H1 (cell line): ENCODE measurements at regions not wholly inside any gene's neighbourhood (a gene's known extent, or its start where the extent isn't known, plus 50 kb on each side); places are given as distances from the start of the nearest gene placed in this dataset.

Experiments
- BCL11A ChIP-seq, 2 experiments: IDR thresholded peaks; one replicate each; pipeline ENCODE4 v1.6.1; 2011; ENCODE audit warnings: low read depth in 2 of 2, low read length in 2 of 2, mild to moderate bottlenecking in 2 of 2
- KDM1A ChIP-seq: fragments of 200-600, 300-600 bp; sonication (generic); IDR thresholded peaks from 2 replicates; pipeline ENCODE4 v1.7.1; 2016; ENCODE audit warnings: mild to moderate bottlenecking, low read length, borderline replicate concordance
- RNF2 ChIP-seq: fragments of 200-900, 300-1000 bp; sonication (generic); IDR thresholded peaks from 2 replicates; pipeline ENCODE4 v1.7.1; 2016; ENCODE audit warnings: borderline replicate concordance, low read depth, mild to moderate bottlenecking, antibody characterized with exemption, low read length; ENCODE audit not compliant: poor library complexity, severe bottlenecking; ENCODE audit errors: missing control alignments
- SUZ12 ChIP-seq: fragments of 200-600 bp; sonication (generic); IDR thresholded peaks from 2 replicates; pipeline ENCODE4 v1.6.1; 2012; ENCODE audit warnings: mild to moderate bottlenecking, inconsistent platforms, low read length, moderate library complexity, mixed read lengths
- TF ChIP-seq, protein P1 (sequence below): IDR thresholded peaks from 2 replicates; pipeline ENCODE4 v1.6.1; 2011; ENCODE audit warnings: low read length, improper control_type of control experiment

DNA sequence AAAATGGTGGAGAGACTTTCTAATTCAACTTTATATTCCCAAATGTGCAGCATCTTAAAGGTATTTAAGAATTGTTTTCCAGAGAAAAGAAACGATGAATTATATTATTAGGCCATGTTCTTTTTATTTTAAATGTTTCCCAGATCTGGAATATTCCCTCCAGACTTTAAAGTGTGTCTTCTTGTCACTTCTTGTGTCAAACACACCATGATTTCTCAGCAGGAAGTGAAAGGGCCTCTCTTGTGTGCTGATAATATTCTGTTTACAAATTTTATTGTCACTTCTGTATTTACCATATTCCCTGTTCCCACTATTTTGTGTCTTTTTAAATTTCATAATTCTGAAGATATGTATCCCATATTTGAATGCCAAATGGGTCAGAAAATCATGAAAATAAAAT is 455.0 kb upstream of the FLRT2 start (continued):
- TF ChIP-seq, protein P1, sequence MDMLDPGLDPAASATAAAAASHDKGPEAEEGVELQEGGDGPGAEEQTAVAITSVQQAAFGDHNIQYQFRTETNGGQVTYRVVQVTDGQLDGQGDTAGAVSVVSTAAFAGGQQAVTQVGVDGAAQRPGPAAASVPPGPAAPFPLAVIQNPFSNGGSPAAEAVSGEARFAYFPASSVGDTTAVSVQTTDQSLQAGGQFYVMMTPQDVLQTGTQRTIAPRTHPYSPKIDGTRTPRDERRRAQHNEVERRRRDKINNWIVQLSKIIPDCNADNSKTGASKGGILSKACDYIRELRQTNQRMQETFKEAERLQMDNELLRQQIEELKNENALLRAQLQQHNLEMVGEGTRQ: no peak
- TF ChIP-seq KDM1A (no peak), SUZ12 (no peak), BCL11A (IDR thresholded peaks at IDR 0.05; ENCODE audit: low read depth in 2 of 2, low read length in 2 of 2) (no peak), RNF2 (no peak)
